Activated CD4-positive, alpha-beta T cell treated with anti-CD3 and anti-CD28 coated beads, Interleukin-2, amount 50 U/mL, for 16 hours (primary cell): ENCODE measurements at regions not wholly inside any gene's neighbourhood (a gene's known extent, or its start where the extent isn't known, plus 50 kb on each side); places are given as distances from the start of the nearest gene placed in this dataset.
"Not testable (repeated sequence)": the region's sequence is repeated elsewhere in the genome, so short reads cannot be mapped to it uniquely, and the experiment has no call there.

Experiments
- DNase-seq: peaks from one replicate; pipeline ENCODE4 v3.0.0-alpha.2; 2020

DNA sequence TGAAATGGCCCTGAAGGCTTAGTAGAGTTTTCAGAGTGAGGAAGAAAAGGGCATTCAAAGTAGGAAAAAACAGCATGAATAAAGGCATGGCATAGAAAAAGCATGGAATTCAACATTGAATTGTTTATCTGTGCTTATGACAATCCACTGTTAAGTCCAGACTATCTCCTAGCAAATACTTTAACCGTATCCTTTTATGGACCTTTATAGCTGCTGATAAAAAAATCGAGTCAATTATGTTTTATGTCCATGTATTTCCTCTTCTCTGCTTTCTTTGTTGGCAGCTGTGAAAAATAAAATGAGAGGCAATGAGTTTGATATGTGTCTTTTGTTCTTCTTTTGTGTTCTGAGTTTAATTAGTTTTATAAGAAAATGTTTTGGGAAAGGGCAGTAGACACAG is 70.4 kb downstream of the TDRD15 start:
- no peak for DNase-seq

DNA sequence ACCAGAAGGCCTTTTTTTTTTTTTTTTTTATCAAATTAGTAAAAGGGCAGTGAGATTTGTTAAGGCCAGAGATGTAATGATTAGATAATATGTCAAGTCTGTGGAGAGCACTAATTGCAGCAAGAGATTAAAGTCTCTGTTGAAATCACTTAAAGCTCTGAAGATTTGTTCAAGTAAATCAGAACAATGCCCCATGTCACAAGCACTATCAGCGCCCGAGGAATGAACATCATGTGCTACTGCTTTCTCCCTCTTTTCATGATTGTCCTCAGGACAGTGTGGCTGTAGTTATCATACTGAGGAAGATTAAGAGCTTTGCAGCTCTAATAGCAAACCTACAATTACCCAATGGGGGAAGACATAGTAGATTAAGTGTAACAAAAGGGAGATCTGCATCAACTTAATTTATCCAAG is 71.1 kb downstream of the TDRD15 start:
- no peak for DNase-seq

DNA sequence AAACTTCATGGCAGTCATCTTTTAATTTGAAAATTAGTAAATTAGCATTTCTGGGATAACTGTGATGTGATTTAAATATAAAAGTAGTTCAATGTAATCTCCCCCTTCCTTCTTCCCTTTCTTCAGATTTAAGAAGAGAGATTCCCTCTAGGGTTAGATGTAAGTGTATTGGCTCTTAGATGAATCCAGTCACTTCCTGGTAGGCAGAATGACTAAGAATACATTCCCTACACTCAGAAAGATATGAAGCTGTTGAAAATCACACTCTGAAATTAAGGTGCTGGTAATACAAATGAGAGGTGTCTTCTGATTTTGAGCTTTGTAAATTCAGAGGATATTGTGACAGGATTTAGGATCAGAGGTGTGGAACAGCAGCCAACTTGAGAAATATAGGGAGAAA is 71.6 kb downstream of the TDRD15 start:
- no peak for DNase-seq

DNA sequence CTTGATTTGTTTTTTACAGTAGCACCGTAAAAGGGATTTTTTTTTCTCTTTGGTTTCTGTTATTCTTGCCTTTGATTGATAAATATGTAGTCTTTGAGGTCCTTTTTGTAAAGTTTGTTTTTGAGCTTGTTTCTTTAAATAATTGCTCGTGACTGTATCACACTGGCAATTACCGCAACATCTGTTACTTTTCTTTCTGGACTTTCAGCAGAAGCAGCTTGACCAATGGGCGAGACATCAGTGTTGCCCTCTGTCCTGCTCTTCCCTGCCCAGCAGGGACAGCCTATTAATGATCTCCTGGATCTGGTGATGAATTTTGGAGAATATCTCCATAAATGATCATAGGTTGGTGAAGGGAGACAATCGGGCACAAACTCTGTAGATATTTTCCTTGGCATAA is 74.9 kb downstream of the TDRD15 start:
- no peak for DNase-seq

DNA sequence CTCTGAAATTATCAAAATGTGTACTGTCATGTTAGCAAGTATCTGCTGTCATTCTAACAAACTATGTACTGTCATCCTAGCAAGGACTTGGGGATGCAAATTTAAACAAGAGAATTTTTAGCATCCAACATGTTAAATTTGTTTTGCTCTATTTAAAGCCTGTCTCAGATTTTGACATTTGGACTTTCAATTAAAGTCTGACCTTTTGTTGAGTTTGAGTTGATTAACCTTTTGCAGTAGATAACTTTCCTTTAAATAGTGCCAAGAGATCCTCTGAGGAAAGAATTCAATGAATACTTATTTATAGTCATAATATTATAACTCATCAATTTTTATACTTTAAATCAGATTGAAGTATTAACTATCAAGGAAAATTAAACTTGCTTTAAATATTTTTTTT is 80.2 kb downstream of the TDRD15 start:
- no peak for DNase-seq

DNA sequence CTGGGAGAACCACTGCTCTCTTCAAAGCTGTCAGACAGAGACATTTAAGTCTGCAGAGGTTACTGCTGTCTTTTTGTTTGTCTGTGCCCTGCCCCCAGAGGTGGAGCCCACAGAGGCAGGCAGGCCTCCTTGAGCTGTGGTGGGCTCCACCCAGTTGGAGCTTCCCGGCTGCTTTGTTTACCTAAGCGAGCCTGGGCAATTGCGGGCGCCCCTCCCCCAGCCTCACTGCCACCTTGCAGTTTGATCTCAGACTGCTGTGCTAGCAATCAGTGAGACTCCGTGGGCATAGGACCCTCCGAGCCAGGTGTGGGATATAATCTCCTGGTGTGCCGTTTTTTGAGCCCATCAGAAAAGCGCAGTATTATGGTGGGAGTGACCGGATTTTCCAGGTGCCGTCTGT is 90.3 kb downstream of the TDRD15 start:
- not testable (repeated sequence) for DNase-seq

DNA sequence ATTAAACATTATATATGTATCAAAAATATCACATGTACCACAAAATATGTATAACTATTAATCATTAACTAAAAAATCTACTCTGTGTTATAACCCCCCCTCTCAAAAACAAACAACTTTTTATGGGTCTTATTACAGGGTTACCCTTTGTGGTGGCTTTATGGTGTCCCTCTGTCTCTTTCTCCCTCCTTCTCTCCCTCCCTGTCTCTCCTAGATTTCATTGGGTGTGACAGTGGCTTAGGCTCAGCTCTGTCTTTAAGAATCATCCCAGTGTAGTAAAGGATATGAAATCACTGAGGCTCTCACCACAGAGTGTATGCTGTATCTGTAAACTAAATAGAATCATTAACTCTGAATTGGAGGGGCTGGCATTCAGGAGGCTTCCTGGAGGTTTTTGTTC is 93.7 kb downstream of the TDRD15 start:
- no peak for DNase-seq

DNA sequence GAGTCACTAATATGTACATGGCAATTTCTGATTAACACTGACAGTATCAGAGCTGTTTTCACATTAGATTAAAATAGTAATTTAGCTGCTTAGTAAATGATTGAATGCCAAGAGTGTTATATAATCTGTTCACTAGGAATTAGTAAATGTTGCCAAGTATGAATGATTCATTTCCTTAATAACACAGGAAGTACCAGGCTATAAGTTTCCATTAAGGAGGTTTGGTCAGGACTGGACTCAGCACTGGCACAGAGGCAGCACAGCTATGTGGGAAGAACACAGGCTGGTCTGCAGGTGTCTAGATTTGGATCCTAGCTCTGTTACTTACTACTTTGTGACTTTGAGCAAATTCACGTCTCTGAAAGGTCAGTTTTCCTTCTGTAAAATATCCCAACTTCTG is 97.2 kb downstream of the TDRD15 start:
- no peak for DNase-seq

DNA sequence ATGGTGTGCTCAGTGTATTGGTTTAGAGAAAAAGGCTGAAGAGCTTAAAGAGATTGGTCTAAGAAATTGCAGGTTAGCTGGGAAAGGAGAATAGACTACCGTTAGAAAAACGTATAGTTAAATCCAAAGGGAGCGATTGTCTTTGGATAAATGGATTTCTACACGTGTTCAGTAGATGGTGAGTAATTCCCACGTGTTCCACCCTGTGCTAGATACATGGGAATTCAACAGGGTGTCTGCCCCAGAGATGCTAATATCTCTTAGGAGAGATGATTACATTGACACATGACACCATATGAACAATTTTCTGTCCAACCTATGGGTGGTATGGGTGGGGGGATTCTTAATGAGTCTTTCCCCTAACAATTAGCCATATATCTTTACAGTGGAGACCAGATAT is 99.8 kb downstream of the TDRD15 start:
- no peak for DNase-seq

DNA sequence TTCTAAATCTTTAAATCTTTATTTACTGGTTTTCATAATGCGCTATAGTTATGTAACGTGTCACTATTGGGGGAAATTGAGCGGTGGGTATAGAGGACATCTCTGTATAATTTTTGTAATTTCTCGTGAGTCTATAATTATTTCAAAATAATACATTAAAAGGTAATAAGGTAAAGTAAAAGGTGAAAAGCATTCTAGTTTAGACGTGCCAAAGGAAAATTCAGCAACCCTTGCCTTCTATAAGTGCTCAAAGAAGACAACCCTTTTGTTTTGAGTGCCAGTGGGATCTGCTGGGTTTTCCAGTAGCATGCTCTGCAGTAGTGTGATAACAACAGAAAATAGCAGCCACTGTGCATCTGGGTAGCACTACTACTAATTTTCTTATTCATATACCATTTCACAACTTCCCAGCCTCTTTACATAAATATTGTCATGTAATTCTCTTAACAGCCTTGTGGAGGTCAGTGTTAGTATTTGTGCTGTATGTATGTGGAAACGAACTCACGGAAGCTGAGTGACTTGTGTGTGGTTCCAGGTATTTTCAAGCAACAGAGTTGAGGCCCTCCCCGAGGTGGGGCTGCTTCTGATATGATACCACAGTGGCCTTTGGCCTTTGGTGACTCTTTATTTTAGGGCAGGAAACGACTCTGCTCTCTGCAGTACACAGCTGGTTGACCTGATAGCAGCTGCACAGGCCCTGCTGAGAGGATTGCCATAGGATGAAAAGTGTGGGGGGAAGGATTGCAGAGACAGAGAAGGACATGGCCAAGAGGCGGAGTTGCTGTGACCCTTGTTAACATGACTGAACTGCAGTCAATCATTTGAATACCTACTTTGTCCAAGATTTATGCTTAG is 104.5 kb downstream of the TDRD15 start:
- no peak for DNase-seq

DNA sequence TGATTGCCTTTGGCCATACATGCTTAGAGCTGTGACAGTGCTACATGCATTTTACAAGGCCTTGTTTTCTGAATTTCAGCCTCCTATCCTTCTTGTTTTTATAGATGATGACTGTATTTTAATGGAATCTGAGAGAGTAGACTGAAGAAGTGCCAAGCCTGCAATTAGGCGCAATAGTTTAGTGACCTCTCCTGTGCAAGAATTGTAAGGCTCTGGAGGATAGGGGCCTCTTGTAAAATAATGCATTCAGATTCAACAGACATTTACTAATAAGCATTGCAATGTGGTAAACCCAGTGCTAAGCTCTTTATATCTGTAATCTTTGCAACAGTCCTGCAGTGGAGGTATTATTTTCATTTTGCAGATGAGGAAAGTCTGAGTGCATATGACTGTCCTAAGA is 105.5 kb downstream of the TDRD15 start:
- DNase-seq: no peak

DNA sequence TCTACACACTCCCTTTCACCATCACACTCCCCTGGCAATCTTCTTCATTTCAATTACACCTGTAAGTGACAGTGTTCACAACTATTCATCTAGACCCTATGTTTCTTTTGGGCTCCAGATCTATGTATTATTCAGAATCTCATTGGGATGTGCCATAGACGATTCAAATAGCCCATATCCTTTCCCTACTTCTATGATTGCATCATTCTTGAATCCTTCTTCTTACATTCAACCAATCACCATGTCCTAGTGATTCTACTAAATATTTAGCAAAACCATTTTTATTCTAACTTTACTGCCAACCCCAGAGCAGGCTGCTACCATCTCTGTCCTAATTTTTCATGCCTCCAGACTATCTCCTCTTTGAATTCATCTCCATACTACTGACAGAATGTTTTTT is 106.4 kb downstream of the TDRD15 start:
- DNase-seq: no peak

DNA sequence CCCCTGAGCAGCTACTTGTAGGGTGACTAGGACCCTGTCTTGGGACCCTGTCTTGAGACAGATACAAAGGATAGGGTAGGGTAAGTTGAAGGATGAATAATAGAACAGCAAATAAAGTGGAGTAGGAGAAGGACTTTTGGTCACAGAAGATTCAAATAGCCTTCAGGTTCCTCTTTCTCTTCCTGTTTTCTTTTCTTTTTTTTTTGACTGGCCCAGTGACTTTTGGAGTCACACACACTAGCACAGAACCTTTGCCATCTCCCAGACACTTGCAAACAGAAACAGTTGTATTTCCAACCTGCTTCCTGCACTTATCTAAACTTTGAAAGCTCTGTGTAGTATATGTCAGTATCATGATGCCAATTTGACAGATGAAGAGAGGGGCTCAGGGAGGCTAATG is 108.2 kb downstream of the TDRD15 start:
- no peak for DNase-seq

DNA sequence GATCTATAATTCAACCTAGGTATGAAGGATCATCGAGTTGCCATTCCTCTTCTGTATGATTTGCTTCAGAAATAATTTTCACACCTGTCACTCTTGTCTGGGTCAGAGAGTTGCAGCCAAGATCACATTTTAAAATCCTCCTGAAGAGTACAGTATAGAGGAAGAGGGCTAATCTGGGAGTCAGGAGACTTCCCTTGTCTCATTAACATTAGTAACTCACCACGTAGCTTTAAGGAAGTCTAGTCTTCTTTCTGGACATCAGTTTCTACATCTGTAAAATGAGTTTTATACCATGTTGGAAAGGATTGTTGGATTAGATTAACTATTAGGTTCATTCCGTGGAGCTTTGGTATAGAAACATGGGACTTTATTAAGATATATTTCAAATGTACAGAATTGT is 109.4 kb downstream of the TDRD15 start:
- DNase-seq: no peak

DNA sequence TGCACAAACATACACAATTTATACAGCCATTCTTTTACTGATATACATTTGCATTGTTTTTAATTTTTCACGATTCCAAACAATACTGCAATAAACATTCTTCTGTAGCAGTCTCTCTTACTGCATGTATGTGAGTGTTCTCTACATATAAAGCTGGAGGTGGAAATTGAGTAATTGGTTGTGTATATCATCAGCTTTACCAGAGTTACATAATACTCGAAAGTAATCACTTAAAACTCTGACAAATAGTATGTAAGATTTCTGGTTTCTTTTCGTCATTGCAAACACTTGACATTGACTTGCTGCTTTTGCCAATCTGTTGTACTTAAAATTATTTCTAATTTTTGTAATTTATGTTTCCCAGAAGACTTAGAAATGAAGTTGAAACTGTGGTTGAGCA is 110.2 kb downstream of the TDRD15 start:
- no peak for DNase-seq

DNA sequence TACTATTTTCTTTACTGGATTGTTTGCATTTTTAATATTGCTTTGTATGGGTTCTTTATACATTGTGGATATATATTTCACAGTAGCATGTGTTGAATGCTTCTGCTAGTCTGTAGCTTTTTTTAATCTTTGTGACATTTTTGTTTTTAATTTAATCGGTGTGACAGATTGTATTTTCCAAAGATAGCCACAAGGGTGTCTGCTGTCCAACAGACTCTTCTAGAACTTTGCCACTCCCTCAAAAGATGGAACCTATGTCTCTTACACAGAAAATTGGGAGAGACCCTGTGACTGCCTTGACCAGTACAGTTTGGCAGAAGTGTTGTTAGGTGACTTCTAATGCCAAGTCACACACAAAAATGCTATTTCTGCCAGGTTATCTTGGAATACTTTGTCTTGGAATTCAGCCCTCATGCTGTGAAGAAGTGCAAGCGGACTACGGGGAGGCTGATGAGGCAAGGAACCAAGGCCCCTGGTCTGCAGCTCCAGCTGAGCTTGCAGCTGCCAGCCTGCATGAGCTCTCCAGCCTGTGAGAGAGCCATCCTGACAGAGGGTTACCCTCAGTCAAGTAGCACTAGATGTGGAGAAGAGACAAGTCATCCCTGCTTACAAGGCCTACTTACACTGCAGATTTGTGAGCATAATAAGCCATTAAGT is 110.8 kb downstream of the TDRD15 start:
- DNase-seq: no peak

DNA sequence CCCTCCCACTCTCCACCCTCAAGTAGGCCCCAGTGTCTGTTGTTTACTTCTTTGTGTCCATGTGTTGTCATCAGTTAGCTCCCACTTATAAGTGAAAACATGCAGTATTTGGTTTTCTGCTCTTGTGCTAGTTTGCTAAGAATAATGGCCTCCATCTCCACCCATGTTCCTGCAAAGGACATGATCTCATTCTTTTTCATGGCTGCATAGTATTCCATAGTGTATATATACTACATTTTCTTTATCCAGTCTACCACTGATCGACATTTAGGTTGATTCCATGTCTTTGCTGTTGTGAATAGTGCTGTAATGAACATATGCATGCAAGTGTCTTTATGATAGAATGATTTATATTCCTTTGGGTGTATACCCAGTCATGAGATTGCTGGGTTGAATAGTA is 116.0 kb downstream of the TDRD15 start:
- DNase-seq: not testable (repeated sequence)

DNA sequence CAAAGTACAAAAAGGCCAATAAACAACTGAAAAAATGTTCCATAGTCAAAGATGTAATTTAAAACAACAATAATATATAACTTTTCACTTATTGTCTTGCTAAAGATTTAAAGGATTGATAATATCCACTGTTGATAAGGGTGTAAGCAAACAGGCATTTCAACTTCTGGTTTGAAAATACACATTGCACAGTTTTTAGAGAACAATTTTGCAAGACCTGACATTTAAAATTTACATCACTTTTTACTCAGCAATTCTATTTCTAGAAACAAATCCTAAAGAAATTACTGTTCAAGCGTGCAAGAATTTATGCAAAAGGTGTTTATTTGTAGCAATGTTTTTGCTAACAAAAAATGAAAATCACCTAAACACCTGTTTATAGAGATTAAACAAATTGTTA is 120.4 kb downstream of the TDRD15 start:
- no peak for DNase-seq

DNA sequence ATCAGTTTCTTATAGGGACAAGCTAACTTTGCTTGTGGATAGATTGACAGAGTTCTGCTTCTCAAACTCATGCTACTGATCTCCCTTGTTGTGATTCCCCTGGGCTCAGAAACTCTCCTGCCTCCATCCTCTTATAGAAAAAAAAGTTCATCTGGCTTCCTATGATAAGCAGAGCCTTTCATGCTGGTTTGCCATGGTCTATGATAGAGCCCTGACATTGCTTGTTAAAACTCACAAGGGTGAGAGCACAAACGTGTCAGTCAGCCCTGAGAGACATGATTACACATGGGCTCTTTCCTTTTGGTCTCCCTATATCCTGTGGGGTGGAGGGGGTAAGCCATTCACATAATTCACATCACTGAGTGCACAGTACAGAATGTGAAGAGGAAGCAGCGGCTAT is 121.8 kb downstream of the TDRD15 start:
- no peak for DNase-seq

DNA sequence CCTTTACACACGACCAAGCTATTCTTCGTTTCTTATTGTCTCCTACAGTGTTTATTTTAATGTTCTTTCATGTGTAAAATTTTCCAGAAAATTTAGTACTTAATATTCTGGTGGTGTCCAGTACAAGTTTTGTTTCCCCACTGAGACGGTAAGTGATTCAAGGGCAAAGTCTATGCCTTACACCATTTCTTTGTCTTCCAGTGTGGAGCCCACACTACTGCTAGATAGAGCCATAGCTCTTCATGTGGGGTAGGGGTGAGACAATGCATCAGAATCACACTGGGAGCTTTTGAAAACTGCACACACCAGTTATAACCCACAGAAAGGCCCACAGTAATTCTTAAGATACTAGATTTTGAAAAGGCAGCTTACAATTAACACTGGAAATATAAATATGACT is 125.6 kb downstream of the TDRD15 start:
- no peak for DNase-seq

DNA sequence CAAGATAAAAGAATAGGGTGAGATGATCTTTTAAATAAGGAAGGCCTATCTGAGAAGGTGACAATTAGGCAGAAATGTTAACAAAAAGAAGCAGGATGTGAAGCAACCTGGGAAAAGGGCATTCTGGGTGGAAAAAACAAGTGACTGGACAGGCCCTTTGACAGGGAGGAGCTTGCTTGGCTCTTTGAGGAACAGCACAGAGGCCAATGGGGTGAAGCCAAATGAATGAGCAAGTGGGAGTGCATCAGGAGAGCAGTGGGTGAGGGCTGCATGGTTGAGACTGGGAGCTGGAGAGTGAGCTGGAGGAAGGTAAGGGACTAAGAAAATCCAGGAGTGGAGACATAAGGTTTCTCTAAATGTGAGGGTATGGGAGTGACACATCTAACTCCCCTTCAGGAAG is 126.9 kb downstream of the TDRD15 start:
- no peak for DNase-seq

DNA sequence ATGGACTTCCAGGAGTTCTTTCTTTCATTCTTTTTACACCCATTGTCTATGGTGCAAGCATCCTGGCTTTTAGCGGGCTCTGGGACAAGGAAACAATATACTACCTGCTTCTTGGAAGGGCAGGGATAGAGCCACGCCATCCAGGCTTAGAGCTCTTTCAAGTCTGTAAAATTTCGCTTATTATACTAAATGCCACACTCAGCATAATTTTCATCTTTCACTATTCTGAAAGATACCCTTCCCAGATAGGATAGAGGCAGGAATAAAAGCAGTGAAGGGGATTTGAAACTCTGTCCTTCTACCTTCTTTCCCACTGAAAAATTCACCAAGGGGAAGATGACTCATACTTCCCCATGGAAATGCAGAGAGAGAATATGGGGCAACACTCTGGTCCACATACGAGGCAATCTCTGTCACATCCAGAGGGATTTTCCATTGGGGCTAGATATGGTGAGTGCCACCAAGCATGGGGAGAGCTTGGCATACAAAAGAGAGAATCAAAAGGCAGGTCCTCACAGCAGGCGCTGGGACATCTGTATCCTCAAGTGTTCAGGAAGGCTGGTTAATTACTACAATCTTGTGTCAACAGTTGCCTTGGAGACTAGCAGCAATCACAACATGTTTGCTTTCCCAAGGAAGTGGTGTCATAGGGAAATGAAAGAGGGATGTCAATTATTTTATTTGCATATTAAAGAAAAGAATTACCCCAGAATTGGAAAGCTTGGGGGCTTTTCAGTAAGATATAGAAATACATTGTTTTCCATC is 127.6 kb downstream of the TDRD15 start:
- DNase-seq: no peak

DNA sequence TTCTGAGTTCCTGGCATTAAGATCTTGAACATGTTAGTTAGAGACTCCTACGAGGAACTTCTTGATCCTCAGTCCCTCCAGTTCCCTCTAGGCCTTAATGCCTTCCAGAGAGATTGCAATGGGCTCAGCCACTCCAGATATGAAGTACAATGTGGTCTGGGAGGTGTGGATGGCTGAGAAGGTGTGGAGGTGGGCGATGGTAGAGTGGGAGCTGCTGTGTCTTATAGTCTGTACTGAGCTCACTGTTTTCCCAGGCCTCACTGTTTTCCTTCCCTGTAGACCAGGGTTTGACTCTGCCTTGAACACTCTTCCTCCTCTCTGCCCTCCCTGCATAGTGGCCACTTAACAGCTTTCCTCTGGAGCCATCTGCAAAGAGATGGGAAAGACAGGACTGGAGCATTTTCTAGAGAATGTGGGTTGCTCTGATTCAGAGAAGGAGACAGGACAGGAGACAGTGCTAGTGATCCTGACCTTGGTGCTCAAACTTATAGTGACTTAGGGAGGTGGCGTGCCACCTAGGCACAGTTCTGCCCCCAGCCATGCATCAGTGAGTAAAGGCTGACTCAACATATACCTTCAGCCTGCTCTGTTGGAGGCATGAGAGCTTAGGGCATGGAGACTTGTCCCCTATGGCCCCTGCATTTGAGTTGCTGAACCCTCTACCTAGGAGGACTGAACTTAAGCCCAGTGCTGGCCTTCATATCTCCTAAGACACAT is 129.7 kb downstream of the TDRD15 start:
- DNase-seq: no peak
